PFSK-1 (cell line): ENCODE measurements at regions not wholly inside any gene's neighbourhood (a gene's known extent, or its start where the extent isn't known, plus 50 kb on each side); places are given as distances from the start of the nearest gene placed in this dataset.

Experiments used
- POLR2AphosphoS5 ChIP-seq: IDR thresholded peaks from 2 replicates; pipeline ENCODE4 v1.6.1; 2012; ENCODE audit warnings: low read depth, mild to moderate bottlenecking, control low read depth, low read length, moderate library complexity
- REST ChIP-seq, 2 experiments: IDR thresholded peaks; 2 replicates each; pipeline versions ENCODE4 v1.6.1 to v1.8.0; 2011 to 2012; ENCODE audit warnings: low read depth in 2 of 2, low read length in 2 of 2, control low read depth in 1 of 2, inconsistent platforms in 1 of 2, mild to moderate bottlenecking in 1 of 2, moderate library complexity in 1 of 2; ENCODE audit not compliant: insufficient read depth in 1 of 2
- SIN3A ChIP-seq: IDR thresholded peaks from 2 replicates; pipeline ENCODE4 v1.6.1; 2012; ENCODE audit warnings: mild to moderate bottlenecking, low read length, moderate library complexity, borderline replicate concordance; ENCODE audit not compliant: insufficient read depth
- TAF1 ChIP-seq: IDR thresholded peaks from 2 replicates; pipeline ENCODE4 v1.6.1; 2012; ENCODE audit warnings: low read length, control low read depth, borderline replicate concordance; ENCODE audit not compliant: insufficient read depth

- TF ChIP-seq POLR2AphosphoS5 (no peak), TAF1 (no peak), REST (IDR thresholded peaks at IDR 0.05; ENCODE audit: insufficient read depth in 1 of 2, low read depth in 2 of 2, low read length in 2 of 2) (no peak), SIN3A (no peak)
Observed at GRCh38 chr13:91297503-91297902, 50.0 kb upstream of the MIR17HG start.
